ENCODE measurements at regions not wholly inside any gene's neighbourhood (a gene's known extent, or its start where the extent isn't known, plus 50 kb on each side); places are given as distances from the start of the nearest gene placed in this dataset.

GRCh38 chr6:15008269-15008668, 237.6 kb upstream of the JARID2 start:
- no peak for TF ChIP-seq GATA3 (IDR thresholded peaks at IDR 0.05; ENCODE audit: low read depth, low read length)
- no peak for TF ChIP-seq GATA2 (IDR thresholded peaks at IDR 0.05; ENCODE audit: low read depth, low read length)
